BLaER1 treated with 17β-estradiol and CSF1 and Interleukin-3, amounts not matched to agents 10 nM and 100 nM (cell line): ENCODE measurements at regions not wholly inside any gene's neighbourhood (a gene's known extent, or its start where the extent isn't known, plus 50 kb on each side); places are given as distances from the start of the nearest gene placed in this dataset.

Source experiments
- H3K27ac ChIP-seq, 11 experiments: shearing (Covaris generic); formaldehyde crosslinking; 2 replicates each; pipeline ENCODE4 v1.8.1; 2022
- H3K27me3 ChIP-seq, 11 experiments: shearing (Covaris generic); formaldehyde crosslinking; 2 replicates each; pipeline ENCODE4 v1.8.1; 2022
- H3K36me3 ChIP-seq, 11 experiments: shearing (Covaris generic); formaldehyde crosslinking; 2 replicates each; pipeline ENCODE4 v1.8.1; 2022
- H3K4me1 ChIP-seq, 10 experiments: shearing (Covaris generic); formaldehyde crosslinking; 2 replicates each; pipeline ENCODE4 v1.8.1; 2022
- H3K4me2 ChIP-seq, 11 experiments: shearing (Covaris generic); formaldehyde crosslinking; 2 replicates each; pipeline ENCODE4 v1.8.1; 2022
- H3K4me3 ChIP-seq, 10 experiments: shearing (Covaris generic); formaldehyde crosslinking; 2 replicates each; pipeline ENCODE4 v1.8.1; 2022
- H3K9ac ChIP-seq, 11 experiments: shearing (Covaris generic); formaldehyde crosslinking; 2 replicates each; pipeline ENCODE4 v1.8.1; 2022
- H3K9me3 ChIP-seq, 11 experiments: shearing (Covaris generic); formaldehyde crosslinking; replicated peaks in 1 of 11; 2 replicates each; pipeline ENCODE4 v1.8.1; 2022
- H4K20me1 ChIP-seq, 11 experiments: shearing (Covaris generic); formaldehyde crosslinking; 2 replicates each; pipeline ENCODE4 v1.8.1; 2022
- Cebpa-rat ChIP-seq, 11 experiments: shearing (Covaris generic); IDR thresholded peaks; 2 replicates each; pipeline ENCODE4 v1.8.1; 2022

- no peak overlapping the region for H3K4me3 ChIP-seq
- H3K4me2 ChIP-seq = no peak overlapping the region
- no peaks in the 10 kb centered on the region for H3K36me3 ChIP-seq
Observed at GRCh38 chr2:125584732-125585131, 1071.2 kb upstream of the GYPC start.

GRCh38 chr2:125588780-125589179 lies 1067.2 kb upstream of the GYPC start:
- 0 out of 22 replicates have a peak, but pooled peaks cover 0 to 5% (median 0%) of the 10 kb centered on the region in 11 experiments for H3K9me3 ChIP-seq
- H3K36me3 ChIP-seq = no peaks in the 10 kb centered on the region
- no peaks in the 10 kb centered on the region for H3K27me3 ChIP-seq
- TF ChIP-seq Cebpa-rat (IDR thresholded peaks at IDR 0.05) = no peak
- no peaks in the 10 kb centered on the region for H3K4me1 ChIP-seq
- no peak overlapping the region for H3K27ac ChIP-seq
- H4K20me1 ChIP-seq = no peaks in the 10 kb centered on the region
- H3K4me2 ChIP-seq = no peak overlapping the region
- no peak overlapping the region for H3K4me3 ChIP-seq
- H3K9ac ChIP-seq = no peak overlapping the region

More at GRCh38 chr2:125584732-125585131, 1071.2 kb upstream of the GYPC start:
- H3K27ac ChIP-seq = no peak overlapping the region
- H3K4me1 ChIP-seq = no peaks in the 10 kb centered on the region
- no peak for TF ChIP-seq Cebpa-rat (IDR thresholded peaks at IDR 0.05)
- no peaks in the 10 kb centered on the region for H3K27me3 ChIP-seq
- H4K20me1 ChIP-seq = no peaks in the 10 kb centered on the region
- H3K9me3 ChIP-seq = no peaks in the 10 kb centered on the region
- no peak overlapping the region for H3K9ac ChIP-seq

- Histone ChIP-seq H3K27me3 (no peaks in the 10 kb centered on the region), H3K9ac (no peak overlapping the region), H3K4me3 (no peak overlapping the region), H3K36me3 (no peaks in the 10 kb centered on the region), H3K27ac (no peak overlapping the region), H4K20me1 (no peaks in the 10 kb centered on the region), H3K9me3 (0 out of 22 replicates have a peak, but pooled peaks cover 0 to 5% (median 0%) of the 10 kb centered on the region in 11 experiments), H3K4me2 (no peak overlapping the region), H3K4me1 (peaks cover 0 to 8% (median 0%) of the 10 kb centered on the region in 10 experiments; a peak in 3 of 20 replicates)
- TF ChIP-seq Cebpa-rat (IDR thresholded peaks at IDR 0.05) = no peak
Observed at GRCh38 chr2:125591954-125592353, 1064.0 kb upstream of the GYPC start.

- Histone ChIP-seq H3K4me3 (no peak overlapping the region), H3K36me3 (no peaks in the 10 kb centered on the region), H3K9me3 (0 out of 22 replicates have a peak, but pooled peaks cover 0 to 5% (median 0%) of the 10 kb centered on the region in 11 experiments), H3K9ac (no peak overlapping the region), H4K20me1 (no peaks in the 10 kb centered on the region), H3K4me2 (no peak overlapping the region), H3K27ac (no peak overlapping the region), H3K27me3 (no peaks in the 10 kb centered on the region), H3K4me1 (peaks cover 0 to 8% (median 0%) of the 10 kb centered on the region in 10 experiments; a peak in 3 of 20 replicates)
- TF ChIP-seq Cebpa-rat (IDR thresholded peaks at IDR 0.05) = no peak
Observed at GRCh38 chr2:125593036-125593435, 1062.9 kb upstream of the GYPC start.

DNA sequence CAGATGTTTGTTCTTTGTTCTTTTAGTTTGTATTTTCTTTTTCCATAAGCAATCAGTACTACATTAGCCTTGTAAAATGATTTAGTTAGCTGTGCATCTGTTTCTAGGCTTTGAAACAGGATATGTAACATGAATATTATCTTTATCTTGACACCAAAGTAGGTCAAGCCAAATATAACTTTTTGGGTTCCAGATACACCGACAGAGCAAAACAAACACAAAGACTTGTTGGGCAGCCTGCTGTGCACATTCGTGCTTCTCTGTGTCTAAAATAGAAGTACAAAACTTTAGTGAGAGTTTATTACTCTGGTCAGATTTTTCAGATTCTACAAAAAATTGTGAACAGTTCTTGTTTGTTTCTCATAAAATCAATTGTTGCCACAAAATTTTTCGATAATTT lies 1059.3 kb upstream of the GYPC start:
- H3K4me2 ChIP-seq = peak overlapping the region in 2 of 11 experiments; percentile 8 to 28; a peak in 4 of 22 replicates
- no peaks in the 10 kb centered on the region for H3K27me3 ChIP-seq
- no peak overlapping the region for H3K27ac ChIP-seq
- H3K9me3 ChIP-seq = no peaks in the 10 kb centered on the region
- no peak overlapping the region for H3K9ac ChIP-seq
- no peak overlapping the region for H3K4me3 ChIP-seq
- H4K20me1 ChIP-seq = no peaks in the 10 kb centered on the region
- H3K4me1 ChIP-seq = peaks cover 0 to 8% (median 0%) of the 10 kb centered on the region in 10 experiments; a peak in 3 of 20 replicates
- H3K36me3 ChIP-seq = no peaks in the 10 kb centered on the region
- TF ChIP-seq Cebpa-rat (IDR thresholded peaks at IDR 0.05) = no peak

DNA sequence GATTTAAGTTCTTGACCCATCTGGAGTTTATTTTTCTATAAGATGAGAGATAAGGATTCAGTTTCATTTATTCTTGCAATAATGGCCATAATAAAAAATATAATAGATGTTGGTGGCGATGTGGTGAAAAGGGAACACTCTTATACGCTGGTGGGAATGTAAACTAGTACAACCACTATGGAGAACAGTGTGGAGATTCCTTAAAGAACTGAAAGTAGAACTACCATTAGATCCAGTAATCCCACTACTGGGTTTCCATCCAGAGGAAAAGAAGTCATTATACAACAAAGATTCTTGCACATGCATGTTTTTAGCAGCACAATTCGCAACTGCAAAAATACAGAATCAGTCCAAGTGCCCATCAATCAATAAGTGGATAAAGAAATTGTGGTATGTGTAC lies 1040.5 kb upstream of the GYPC start:
- no peaks in the 10 kb centered on the region for H4K20me1 ChIP-seq
- H3K4me2 ChIP-seq = no peak overlapping the region
- no peak overlapping the region for H3K4me3 ChIP-seq
- no peaks in the 10 kb centered on the region for H3K9me3 ChIP-seq
- no peaks in the 10 kb centered on the region for H3K27me3 ChIP-seq
- H3K9ac ChIP-seq = no peak overlapping the region
- no peak for TF ChIP-seq Cebpa-rat (IDR thresholded peaks at IDR 0.05)
- H3K36me3 ChIP-seq = no peaks in the 10 kb centered on the region
- no peak overlapping the region for H3K27ac ChIP-seq
- H3K4me1 ChIP-seq = no peaks in the 10 kb centered on the region

DNA sequence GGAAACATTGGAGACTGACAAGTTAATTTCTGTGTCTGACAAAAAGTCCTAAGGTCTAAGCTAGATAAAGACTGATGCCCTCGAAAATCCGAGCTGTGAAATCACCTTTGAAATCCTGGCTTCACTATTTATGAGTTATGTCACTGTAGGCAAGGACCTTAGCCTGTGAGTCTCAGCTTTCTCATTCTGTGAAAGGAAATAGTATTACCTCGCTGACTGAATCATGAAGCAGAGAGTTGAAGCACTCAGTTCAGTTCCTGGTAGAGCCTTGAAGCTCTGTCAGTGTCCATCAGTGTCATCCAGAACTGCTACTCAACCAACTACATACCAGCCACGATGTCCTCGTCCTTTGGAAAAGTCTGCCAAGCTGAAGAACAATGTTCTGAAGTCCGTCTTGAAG lies 1025.6 kb upstream of the GYPC start:
- Histone ChIP-seq H3K4me3 (no peak overlapping the region), H3K4me2 (no peak overlapping the region), H3K9me3 (peaks cover 0 to 8% (median 0%) of the 10 kb centered on the region in 11 experiments; a peak in 4 of 22 replicates), H3K4me1 (no peaks in the 10 kb centered on the region), H3K9ac (no peak overlapping the region), H3K27ac (no peak overlapping the region), H3K36me3 (no peaks in the 10 kb centered on the region), H4K20me1 (no peaks in the 10 kb centered on the region), H3K27me3 (no peaks in the 10 kb centered on the region)
- TF ChIP-seq Cebpa-rat (IDR thresholded peaks at IDR 0.05) = no peak

GRCh38 chr2:125634662-125635061 lies 1021.3 kb upstream of the GYPC start:
- no peaks in the 10 kb centered on the region for H4K20me1 ChIP-seq
- no peaks in the 10 kb centered on the region for H3K36me3 ChIP-seq
- H3K27me3 ChIP-seq = no peaks in the 10 kb centered on the region
- H3K4me1 ChIP-seq = no peaks in the 10 kb centered on the region
- H3K27ac ChIP-seq = no peak overlapping the region
- no peak for TF ChIP-seq Cebpa-rat (IDR thresholded peaks at IDR 0.05)
- H3K9ac ChIP-seq = no peak overlapping the region
- H3K4me3 ChIP-seq = no peak overlapping the region
- no peak overlapping the region for H3K4me2 ChIP-seq
- H3K9me3 ChIP-seq = peaks cover 0 to 8% (median 0%) of the 10 kb centered on the region in 11 experiments; a peak in 4 of 22 replicates

- Histone ChIP-seq H3K27ac (no peak overlapping the region), H3K4me3 (no peak overlapping the region), H3K27me3 (no peaks in the 10 kb centered on the region), H4K20me1 (no peaks in the 10 kb centered on the region), H3K4me1 (no peaks in the 10 kb centered on the region), H3K36me3 (no peaks in the 10 kb centered on the region), H3K4me2 (no peak overlapping the region), H3K9me3 (no peaks in the 10 kb centered on the region), H3K9ac (no peak overlapping the region)
- TF ChIP-seq Cebpa-rat (IDR thresholded peaks at IDR 0.05) = no peak
Observed at GRCh38 chr2:125638345-125638744, 1017.6 kb upstream of the GYPC start.

GRCh38 chr2:125642032-125642431 lies 1013.9 kb upstream of the GYPC start:
- no peak overlapping the region for H3K27ac ChIP-seq
- H3K9ac ChIP-seq = no peak overlapping the region
- no peaks in the 10 kb centered on the region for H3K36me3 ChIP-seq
- no peak for TF ChIP-seq Cebpa-rat (IDR thresholded peaks at IDR 0.05)
- H3K4me1 ChIP-seq = no peaks in the 10 kb centered on the region
- no peaks in the 10 kb centered on the region for H3K9me3 ChIP-seq
- H3K4me2 ChIP-seq = no peak overlapping the region
- no peak overlapping the region for H3K4me3 ChIP-seq
- no peaks in the 10 kb centered on the region for H4K20me1 ChIP-seq
- no peaks in the 10 kb centered on the region for H3K27me3 ChIP-seq
